Activated CD4-positive, alpha-beta memory T cell treated with anti-CD3 and anti-CD28 coated beads for 36 hours (primary cell): ENCODE measurements at regions not wholly inside any gene's neighbourhood (a gene's known extent, or its start where the extent isn't known, plus 50 kb on each side); places are given as distances from the start of the nearest gene placed in this dataset.

Experiments used
- CTCF ChIA-PET: fragments of 350-600 bp; sonication (Branson Sonifier 250); formaldehyde crosslinking; loops from one replicate; lab custom pipeline; 2021; ENCODE audit warnings: antibody characterized with exemption, inconsistent platforms; lab: Charles Lee
- POLR2A ChIA-PET: fragments of 350-600 bp; sonication (Branson Sonifier 250); formaldehyde crosslinking; loops from one replicate; lab custom pipeline; 2021; ENCODE audit warnings: antibody characterized with exemption; lab: Charles Lee
- DNase-seq: peaks from one replicate; pipeline ENCODE4 v3.0.0-alpha.2; 2020
- H3K27ac Mint-ChIP-seq: one replicate; pipeline ENCODE4 v1.8.0; 2021; ENCODE audit warnings: mixed read lengths
- H3K27me3 Mint-ChIP-seq: one replicate; pipeline ENCODE4 v1.8.0; 2021; ENCODE audit warnings: mixed read lengths
- H3K36me3 Mint-ChIP-seq: one replicate; pipeline ENCODE4 v1.8.0; 2021; ENCODE audit warnings: mixed read lengths
- H3K4me1 Mint-ChIP-seq: one replicate; pipeline ENCODE4 v1.8.0; 2021; ENCODE audit warnings: low read depth, mixed read lengths
- H3K4me3 Mint-ChIP-seq: one replicate; pipeline ENCODE4 v1.8.0; 2021; ENCODE audit warnings: mild to moderate bottlenecking, mixed read lengths
- H3K9me3 Mint-ChIP-seq: one replicate; pipeline ENCODE4 v1.8.0; 2021; ENCODE audit warnings: mixed read lengths
- intact Hi-C: fragments of 100-400 bp; cut with micrococcal nuclease; formaldehyde crosslinking; loops from one replicate; pipeline ENCODE4 v1.15.1; 2023

GRCh38 chr9:84413301-84413700 lies 72.7 kb upstream of the SLC28A3 start:
- POLR2A ChIA-PET, result no interaction called here
- DNase-seq, result no peak
- Mint-ChIP-seq H3K9me3 (no peaks in the 10 kb centered on the region), H3K36me3 (no peaks in the 10 kb centered on the region), H3K27ac (no peak overlapping the region), H3K4me3 (no peak overlapping the region), H3K4me1 (no peaks in the 10 kb centered on the region), H3K27me3 (peaks cover 5% of the 10 kb centered on the region)
- CTCF ChIA-PET, result no interaction called here
- intact Hi-C loops, result no loop called here

GRCh38 chr9:84419031-84419602 lies 78.6 kb upstream of the SLC28A3 start:
- peaks cover 6% of the 10 kb centered on the region for H3K9me3 Mint-ChIP-seq
- ChIA-PET CTCF (no interaction called here), POLR2A (no interaction called here)
- intact Hi-C loops, result no loop called here
- no peaks in the 10 kb centered on the region for H3K4me1 Mint-ChIP-seq
- H3K4me3 Mint-ChIP-seq, result no peak overlapping the region
- peaks cover 2% of the 10 kb centered on the region for H3K36me3 Mint-ChIP-seq
- no peak for DNase-seq
- H3K27ac Mint-ChIP-seq, result no peak overlapping the region
- peaks cover 17% of the 10 kb centered on the region for H3K27me3 Mint-ChIP-seq

DNA sequence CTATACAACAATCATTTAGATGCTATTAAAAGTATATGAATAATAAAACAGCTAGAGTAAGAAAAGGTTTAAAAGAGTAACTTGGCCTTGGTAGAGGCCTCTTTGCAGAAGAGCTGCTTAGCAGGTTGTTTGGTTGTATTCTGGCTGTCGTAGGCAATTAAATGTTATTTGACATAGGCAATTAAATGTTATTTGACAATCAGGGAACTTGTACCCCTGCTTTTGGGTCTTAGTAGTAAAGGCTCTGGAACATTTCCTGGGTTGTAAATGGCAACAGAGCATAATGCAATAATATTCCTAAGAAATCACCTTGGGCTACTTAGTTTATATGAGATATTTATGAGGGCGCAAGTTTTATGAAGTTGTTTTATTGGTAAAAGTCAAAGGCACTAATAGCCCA lies 84.4 kb upstream of the SLC28A3 start:
- no peak for DNase-seq
- CTCF ChIA-PET, result interaction anchor here (0.6 to 0.7 kb wide), 2 partner anchors 19 to 599 kb away, joined by 3 read pairs; no protein-coding TSS in a partner anchor
- Mint-ChIP-seq H3K4me1 (no peaks in the 10 kb centered on the region), H3K4me3 (no peak overlapping the region), H3K36me3 (peaks cover 2% of the 10 kb centered on the region), H3K27ac (no peak overlapping the region), H3K27me3 (peaks cover 13% of the 10 kb centered on the region), H3K9me3 (peaks cover 6% of the 10 kb centered on the region)
- POLR2A ChIA-PET, result no interaction called here
- intact Hi-C loops, result no loop called here

DNA sequence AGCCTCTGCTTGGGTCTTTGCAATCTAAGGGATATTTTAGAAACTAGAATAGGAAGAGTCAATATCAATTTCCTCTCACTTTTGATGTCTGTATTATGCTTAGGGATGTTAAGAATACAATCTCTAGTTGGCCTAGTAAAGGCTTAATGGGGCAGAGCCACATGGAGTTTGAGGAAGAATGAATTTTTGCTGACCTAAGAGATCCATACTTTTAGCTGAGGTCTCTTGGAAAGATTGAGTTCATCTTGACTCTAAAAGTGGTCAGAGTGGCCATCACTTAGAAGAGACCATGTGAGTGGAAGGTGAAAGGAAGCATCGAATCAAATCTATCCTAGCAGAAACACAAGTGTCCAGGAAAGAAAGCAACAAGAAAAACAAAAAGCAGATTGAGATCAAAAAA lies 92.2 kb upstream of the SLC28A3 start:
- no peak for DNase-seq
- no peak overlapping the region for H3K4me3 Mint-ChIP-seq
- H3K9me3 Mint-ChIP-seq, result no peaks in the 10 kb centered on the region
- ChIA-PET POLR2A (no interaction called here), CTCF (no interaction called here)
- H3K36me3 Mint-ChIP-seq, result no peaks in the 10 kb centered on the region
- no peaks in the 10 kb centered on the region for H3K4me1 Mint-ChIP-seq
- intact Hi-C loops, result no loop called here
- H3K27me3 Mint-ChIP-seq, result peaks cover 3% of the 10 kb centered on the region
- no peak overlapping the region for H3K27ac Mint-ChIP-seq

- H3K36me3 Mint-ChIP-seq, result no peaks in the 10 kb centered on the region
- H3K27ac Mint-ChIP-seq, result no peak overlapping the region
- ChIA-PET POLR2A (no interaction called here), CTCF (no interaction called here)
- H3K9me3 Mint-ChIP-seq, result no peaks in the 10 kb centered on the region
- no peaks in the 10 kb centered on the region for H3K27me3 Mint-ChIP-seq
- H3K4me1 Mint-ChIP-seq, result no peaks in the 10 kb centered on the region
- intact Hi-C loops, result no loop called here
- H3K4me3 Mint-ChIP-seq, result no peak overlapping the region
- no peak for DNase-seq
Measured at GRCh38 chr9:84435902-84436301, 95.3 kb upstream of the SLC28A3 start.

DNA sequence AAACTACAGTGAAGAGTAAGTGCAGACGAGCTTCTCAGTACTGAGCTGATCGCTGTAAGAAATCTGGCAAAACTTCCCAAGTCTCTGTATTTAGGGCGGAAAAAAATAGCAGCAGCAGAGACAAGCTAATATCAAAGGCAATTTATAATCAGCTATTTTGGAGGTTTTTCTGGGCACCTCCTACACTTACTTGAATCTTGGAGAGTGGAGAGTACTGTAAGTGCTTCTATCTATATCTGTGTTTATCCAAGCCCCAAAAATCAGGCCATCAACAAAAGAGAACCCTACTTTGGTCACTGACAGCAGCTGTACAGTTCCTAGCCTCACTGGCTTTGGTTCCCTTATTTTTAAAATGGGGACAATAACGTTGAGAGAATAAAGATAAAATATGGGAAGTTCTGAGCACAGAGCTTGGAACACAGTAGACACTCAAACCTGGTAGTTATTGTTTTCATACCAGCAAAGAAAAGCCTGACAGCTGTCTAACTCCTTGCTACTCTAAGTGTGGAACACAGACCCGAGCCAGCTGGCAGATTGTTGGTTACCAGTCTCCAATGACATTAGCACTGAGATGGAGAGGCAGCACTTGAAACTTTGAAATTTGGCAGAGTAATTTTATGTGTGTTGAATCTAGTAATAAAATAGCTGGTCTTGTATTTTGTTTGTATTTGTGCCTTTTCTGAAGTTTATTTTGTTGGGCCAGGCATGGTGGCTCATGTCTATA lies 96.0 kb upstream of the SLC28A3 start:
- Mint-ChIP-seq H3K4me3 (no peak overlapping the region), H3K4me1 (no peaks in the 10 kb centered on the region), H3K27ac (no peak overlapping the region), H3K9me3 (no peaks in the 10 kb centered on the region), H3K27me3 (no peaks in the 10 kb centered on the region), H3K36me3 (no peaks in the 10 kb centered on the region)
- no peak for DNase-seq
- intact Hi-C loops, result no loop called here
- ChIA-PET POLR2A (no interaction called here), CTCF (interaction anchor here (1.1 kb wide), 1 partner anchor 39 kb away, joined by 3 read pairs; no protein-coding TSS in a partner anchor)

DNA sequence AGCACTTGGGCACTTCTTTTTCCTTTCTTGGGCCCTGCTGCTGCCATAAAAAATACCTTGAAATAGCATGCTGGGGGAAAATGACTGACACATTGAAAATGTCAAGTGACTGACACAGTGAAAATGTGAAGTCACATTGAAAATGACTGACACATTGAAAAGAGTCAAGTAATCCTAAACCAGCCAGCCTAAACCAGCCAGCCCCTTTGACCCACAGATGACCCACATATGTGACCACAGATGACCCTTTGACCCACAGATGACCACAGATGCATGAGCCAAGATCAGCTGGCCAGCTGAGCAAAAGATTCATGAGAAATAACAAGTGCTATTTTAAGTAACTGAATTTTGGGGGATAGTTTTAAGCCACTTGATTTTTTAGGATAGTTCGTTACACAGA lies 97.8 kb upstream of the SLC28A3 start:
- no peak overlapping the region for H3K4me3 Mint-ChIP-seq
- no peak for DNase-seq
- no peak overlapping the region for H3K27ac Mint-ChIP-seq
- H3K9me3 Mint-ChIP-seq, result no peaks in the 10 kb centered on the region
- H3K4me1 Mint-ChIP-seq, result no peaks in the 10 kb centered on the region
- H3K27me3 Mint-ChIP-seq, result no peaks in the 10 kb centered on the region
- intact Hi-C loops, result no loop called here
- ChIA-PET CTCF (no interaction called here), POLR2A (no interaction called here)
- H3K36me3 Mint-ChIP-seq, result no peaks in the 10 kb centered on the region

- Mint-ChIP-seq H3K27me3 (no peaks in the 10 kb centered on the region), H3K36me3 (no peaks in the 10 kb centered on the region), H3K27ac (no peak overlapping the region), H3K9me3 (no peaks in the 10 kb centered on the region), H3K4me1 (no peaks in the 10 kb centered on the region), H3K4me3 (no peak overlapping the region)
- intact Hi-C loops, result no loop called here
- no peak for DNase-seq
- ChIA-PET POLR2A (no interaction called here), CTCF (no interaction called here)
Measured at GRCh38 chr9:84439250-84439649, 98.7 kb upstream of the SLC28A3 start.

DNA sequence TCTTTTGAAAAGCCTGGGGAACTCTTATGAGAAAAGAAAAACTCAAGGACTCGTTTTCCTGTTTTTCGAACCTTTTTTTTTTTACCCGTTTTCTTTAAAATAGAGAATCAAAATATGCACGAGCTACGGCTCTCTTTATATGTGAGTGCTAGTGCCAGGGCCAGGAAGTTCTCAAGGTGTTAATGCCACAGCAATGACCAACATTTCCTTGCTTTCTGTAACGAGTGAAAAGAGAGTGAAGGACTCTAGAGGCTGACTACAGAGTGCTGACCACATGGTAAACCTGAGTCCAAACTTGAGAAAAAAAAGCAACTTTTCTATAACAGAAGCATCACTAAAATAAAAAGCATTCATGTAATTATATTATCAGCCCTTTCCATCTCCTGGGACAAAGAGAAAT lies 102.2 kb upstream of the SLC28A3 start:
- no peaks in the 10 kb centered on the region for H3K4me1 Mint-ChIP-seq
- no peak for DNase-seq
- intact Hi-C loops, result no loop called here
- CTCF ChIA-PET, result no interaction called here
- POLR2A ChIA-PET, result no interaction called here
- H3K4me3 Mint-ChIP-seq, result no peak overlapping the region
- H3K36me3 Mint-ChIP-seq, result no peaks in the 10 kb centered on the region
- no peaks in the 10 kb centered on the region for H3K9me3 Mint-ChIP-seq
- H3K27me3 Mint-ChIP-seq, result peaks cover 1% of the 10 kb centered on the region
- H3K27ac Mint-ChIP-seq, result no peak overlapping the region

- Mint-ChIP-seq H3K36me3 (no peaks in the 10 kb centered on the region), H3K27ac (no peak overlapping the region), H3K4me3 (no peak overlapping the region), H3K4me1 (no peaks in the 10 kb centered on the region), H3K27me3 (peaks cover 1% of the 10 kb centered on the region), H3K9me3 (no peaks in the 10 kb centered on the region)
- ChIA-PET POLR2A (interaction anchor here (0.7 kb wide), 1 partner anchor 404 kb away, joined by 3 read pairs; no protein-coding TSS in a partner anchor), CTCF (no interaction called here)
- intact Hi-C loops, result no loop called here
- no peak for DNase-seq
Measured at GRCh38 chr9:84445737-84446136, 105.2 kb upstream of the SLC28A3 start.

- intact Hi-C loops, result no loop called here
- no peak overlapping the region for H3K4me3 Mint-ChIP-seq
- H3K27ac Mint-ChIP-seq, result no peak overlapping the region
- peaks cover 1% of the 10 kb centered on the region for H3K27me3 Mint-ChIP-seq
- no peaks in the 10 kb centered on the region for H3K36me3 Mint-ChIP-seq
- no peaks in the 10 kb centered on the region for H3K9me3 Mint-ChIP-seq
- CTCF ChIA-PET, result no interaction called here
- DNase-seq, result no peak
- H3K4me1 Mint-ChIP-seq, result no peaks in the 10 kb centered on the region
- POLR2A ChIA-PET, result no interaction called here
Measured at GRCh38 chr9:84447305-84447704, 106.7 kb upstream of the SLC28A3 start.

GRCh38 chr9:84450029-84450428 lies 109.5 kb upstream of the SLC28A3 start:
- DNase-seq, result no peak
- Mint-ChIP-seq H3K4me1 (no peaks in the 10 kb centered on the region), H3K9me3 (no peaks in the 10 kb centered on the region), H3K27ac (no peak overlapping the region), H3K4me3 (no peak overlapping the region), H3K36me3 (no peaks in the 10 kb centered on the region), H3K27me3 (peaks cover 1% of the 10 kb centered on the region)
- intact Hi-C loops, result no loop called here
- POLR2A ChIA-PET, result no interaction called here
- CTCF ChIA-PET, result no interaction called here

DNA sequence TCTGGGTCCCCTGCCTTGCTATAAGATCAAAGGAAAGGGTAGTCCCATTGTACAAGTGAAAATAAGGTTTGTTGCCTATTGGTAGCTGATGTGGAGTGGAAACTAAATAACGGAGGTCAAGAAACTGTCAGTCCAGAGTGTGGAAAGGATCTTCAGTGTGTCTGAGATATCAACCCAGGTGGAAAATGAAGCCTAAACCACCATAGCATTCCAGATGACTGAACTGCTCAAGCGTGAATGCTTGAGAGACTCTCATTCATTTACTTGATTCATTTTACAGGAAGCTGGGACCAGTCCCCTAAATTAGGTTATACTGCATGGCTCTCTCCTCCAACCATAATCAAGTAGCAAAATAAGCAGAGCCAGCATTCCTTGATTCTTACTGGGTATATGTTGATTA lies 116.0 kb upstream of the SLC28A3 start:
- Mint-ChIP-seq H3K4me3 (no peak overlapping the region), H3K27me3 (peaks cover 2% of the 10 kb centered on the region), H3K27ac (no peak overlapping the region), H3K4me1 (no peaks in the 10 kb centered on the region), H3K36me3 (peaks cover 1% of the 10 kb centered on the region), H3K9me3 (peaks cover 14% of the 10 kb centered on the region)
- intact Hi-C loops, result no loop called here
- ChIA-PET CTCF (no interaction called here), POLR2A (no interaction called here)
- DNase-seq, result no peak
